GM12878 (cell line): ENCODE measurements at regions not wholly inside any gene's neighbourhood (a gene's known extent, or its start where the extent isn't known, plus 50 kb on each side); places are given as distances from the start of the nearest gene placed in this dataset.
"Not testable (repeated sequence)": the region's sequence is repeated elsewhere in the genome, so short reads cannot be mapped to it uniquely, and the experiment has no call there.

Experiments
- BACH1 ChIP-seq: fragments of 450-650 bp; IDR thresholded peaks from 2 replicates; pipeline ENCODE4 v1.6.1; 2017; ENCODE audit warnings: mild to moderate bottlenecking, borderline replicate concordance
- NBN ChIP-seq: fragments of 450-650 bp; IDR thresholded peaks from 2 replicates; pipeline ENCODE4 v1.6.1; 2016
- STAT1 ChIP-seq: fragments of 450-650 bp; conservative IDR thresholded peaks from 2 replicates; pipeline ENCODE4 v1.6.1; 2014; ENCODE audit warnings: antibody characterized with exemption, mild to moderate bottlenecking
- TF ChIP-seq, protein P1 (sequence below): IDR thresholded peaks from 2 replicates; pipeline ENCODE4 v1.6.1; 2012; ENCODE audit warnings: low read depth, low read length, improper control_type of control experiment
- TF ChIP-seq, protein P2 (sequence below), 3 experiments: IDR thresholded peaks in 2 of 3; conservative IDR thresholded peaks in 1 of 3; 2 replicates each; pipeline ENCODE4 v1.5.1; 2011; ENCODE audit warnings: low read depth in 3 of 3, low read length in 3 of 3, mild to moderate bottlenecking in 3 of 3, control low read depth in 2 of 3, moderate library complexity in 2 of 3, inconsistent platforms in 1 of 3, mixed read lengths in 1 of 3; ENCODE audit not compliant: control insufficient read depth in 2 of 3, insufficient read depth in 1 of 3; ENCODE audit errors: extremely low read depth in 1 of 3

DNA sequence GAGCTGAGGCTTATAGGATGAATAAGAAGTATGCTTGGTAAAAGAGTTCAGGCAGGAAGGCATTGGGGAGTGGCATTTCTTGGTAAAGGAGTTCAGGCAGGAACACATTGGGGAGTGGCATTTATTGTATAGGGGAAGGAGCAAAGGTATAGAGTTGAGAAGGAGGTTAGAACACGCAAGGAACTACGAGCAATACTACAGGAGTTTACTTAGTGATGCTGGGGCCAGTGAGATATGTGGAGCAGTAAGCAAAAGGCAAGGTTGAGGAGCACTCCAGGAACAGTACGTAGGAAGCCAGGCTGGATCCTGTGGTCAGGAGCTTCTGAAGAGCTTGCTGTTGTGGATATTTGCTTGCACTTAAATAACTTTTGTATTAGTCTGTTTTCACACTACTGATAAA, 202.2 kb upstream of the POMZP3 start:
- TF ChIP-seq NBN, BACH1, STAT1: not testable (repeated sequence)
- TF ChIP-seq, protein P1, sequence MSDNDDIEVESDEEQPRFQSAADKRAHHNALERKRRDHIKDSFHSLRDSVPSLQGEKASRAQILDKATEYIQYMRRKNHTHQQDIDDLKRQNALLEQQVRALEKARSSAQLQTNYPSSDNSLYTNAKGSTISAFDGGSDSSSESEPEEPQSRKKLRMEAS = not testable (repeated sequence)
- TF ChIP-seq, protein P2, sequence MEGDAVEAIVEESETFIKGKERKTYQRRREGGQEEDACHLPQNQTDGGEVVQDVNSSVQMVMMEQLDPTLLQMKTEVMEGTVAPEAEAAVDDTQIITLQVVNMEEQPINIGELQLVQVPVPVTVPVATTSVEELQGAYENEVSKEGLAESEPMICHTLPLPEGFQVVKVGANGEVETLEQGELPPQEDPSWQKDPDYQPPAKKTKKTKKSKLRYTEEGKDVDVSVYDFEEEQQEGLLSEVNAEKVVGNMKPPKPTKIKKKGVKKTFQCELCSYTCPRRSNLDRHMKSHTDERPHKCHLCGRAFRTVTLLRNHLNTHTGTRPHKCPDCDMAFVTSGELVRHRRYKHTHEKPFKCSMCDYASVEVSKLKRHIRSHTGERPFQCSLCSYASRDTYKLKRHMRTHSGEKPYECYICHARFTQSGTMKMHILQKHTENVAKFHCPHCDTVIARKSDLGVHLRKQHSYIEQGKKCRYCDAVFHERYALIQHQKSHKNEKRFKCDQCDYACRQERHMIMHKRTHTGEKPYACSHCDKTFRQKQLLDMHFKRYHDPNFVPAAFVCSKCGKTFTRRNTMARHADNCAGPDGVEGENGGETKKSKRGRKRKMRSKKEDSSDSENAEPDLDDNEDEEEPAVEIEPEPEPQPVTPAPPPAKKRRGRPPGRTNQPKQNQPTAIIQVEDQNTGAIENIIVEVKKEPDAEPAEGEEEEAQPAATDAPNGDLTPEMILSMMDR (IDR thresholded peaks at IDR 0.05 in 2 of 3, conservative IDR thresholded peaks at IDR 0.05 in 1 of 3; ENCODE audit: control insufficient read depth in 2 of 3, extremely low read depth in 1 of 3, insufficient read depth in 1 of 3, low read depth in 3 of 3, low read length in 3 of 3) = not testable (repeated sequence)
